Left renal cortex interstitium (tissue), 4 donors: ENCODE measurements at regions not wholly inside any gene's neighbourhood (a gene's known extent, or its start where the extent isn't known, plus 50 kb on each side); places are given as distances from the start of the nearest gene placed in this dataset.

Source experiments
- DNase-seq, 4 donors: peaks; one replicate each; pipeline ENCODE4 v3.0.0-alpha.2; 2013; ENCODE audit warnings: low read depth in 4 of 4, low spot score in 2 of 4, missing footprints in 1 of 4

DNA sequence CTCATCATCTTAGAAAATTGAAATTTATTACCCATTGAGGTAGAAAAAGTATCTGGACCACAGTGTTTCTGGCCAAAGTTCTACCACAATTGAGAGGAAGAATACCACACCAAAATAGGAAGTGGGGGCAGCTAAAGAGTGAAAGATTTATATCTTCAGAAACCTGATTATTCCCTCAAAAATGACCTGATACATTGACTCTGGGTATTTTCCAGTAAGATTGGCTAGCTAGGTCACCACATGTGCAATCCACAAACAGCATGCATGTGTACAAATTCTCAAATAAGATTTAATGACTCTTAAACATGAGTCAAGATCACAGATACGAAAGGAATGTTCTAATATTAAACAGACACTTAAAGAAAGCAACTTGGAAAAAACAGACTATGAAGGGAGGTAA is 1516.2 kb upstream of the PCDH20 start:
- DNase-seq: no peak

DNA sequence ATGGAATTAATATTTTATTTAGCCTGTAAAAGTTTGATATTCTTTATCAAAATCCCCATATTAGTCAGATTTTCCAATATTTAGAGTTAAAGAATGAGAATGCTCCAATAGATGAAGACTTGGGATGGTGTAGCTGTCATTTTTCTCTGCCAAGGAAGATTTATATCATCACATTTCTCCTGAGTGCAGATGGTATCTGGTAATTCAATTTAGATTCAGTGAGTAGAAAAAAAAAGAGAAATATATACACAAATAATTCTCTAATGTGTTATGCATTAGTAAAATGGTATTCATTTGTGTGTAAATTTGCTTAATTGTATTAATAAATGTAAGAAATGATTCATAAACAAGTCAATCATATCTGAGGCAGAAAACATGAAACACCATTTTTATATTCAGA is 1508.7 kb upstream of the PCDH20 start:
- DNase-seq: no peak

DNA sequence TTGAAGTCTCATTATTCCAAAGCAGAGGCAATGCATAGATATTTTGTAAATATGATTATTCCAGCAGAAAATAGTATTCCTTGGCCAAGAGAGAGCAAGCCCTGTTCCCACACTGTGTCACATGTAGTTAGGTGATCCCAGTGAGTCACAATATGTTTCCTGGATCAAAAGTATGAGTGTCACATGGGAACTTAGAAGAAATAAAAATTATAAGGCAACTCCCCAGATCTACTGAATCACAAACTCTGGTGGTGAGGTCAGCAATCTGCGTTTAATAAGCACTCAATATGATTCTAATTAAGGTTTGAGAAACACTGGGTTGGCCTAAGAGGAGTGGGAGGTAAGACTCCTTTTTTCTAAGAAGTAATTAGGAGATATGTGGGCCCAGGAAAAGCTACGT is 1504.5 kb upstream of the PCDH20 start:
- no peak for DNase-seq

DNA sequence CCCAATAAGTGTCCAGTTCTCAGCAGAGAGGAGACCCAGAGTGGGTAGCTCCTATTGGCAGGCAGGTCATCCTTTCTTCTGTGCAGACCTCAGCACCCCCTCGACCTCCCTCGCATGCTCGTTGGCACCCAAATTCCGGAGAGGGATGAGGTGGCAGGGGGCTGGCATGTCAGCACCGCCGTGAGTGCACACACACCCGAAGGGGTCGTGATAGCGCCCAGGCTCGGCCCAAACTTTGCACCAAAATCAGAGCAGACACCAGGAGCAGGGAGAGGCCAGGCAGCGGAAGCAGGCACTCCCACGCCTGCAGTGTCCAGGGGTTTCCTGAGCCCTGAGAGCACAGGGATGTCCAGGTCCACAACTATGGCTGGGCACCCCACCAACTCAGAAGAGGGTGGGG is 1503.8 kb upstream of the PCDH20 start:
- no peak for DNase-seq

DNA sequence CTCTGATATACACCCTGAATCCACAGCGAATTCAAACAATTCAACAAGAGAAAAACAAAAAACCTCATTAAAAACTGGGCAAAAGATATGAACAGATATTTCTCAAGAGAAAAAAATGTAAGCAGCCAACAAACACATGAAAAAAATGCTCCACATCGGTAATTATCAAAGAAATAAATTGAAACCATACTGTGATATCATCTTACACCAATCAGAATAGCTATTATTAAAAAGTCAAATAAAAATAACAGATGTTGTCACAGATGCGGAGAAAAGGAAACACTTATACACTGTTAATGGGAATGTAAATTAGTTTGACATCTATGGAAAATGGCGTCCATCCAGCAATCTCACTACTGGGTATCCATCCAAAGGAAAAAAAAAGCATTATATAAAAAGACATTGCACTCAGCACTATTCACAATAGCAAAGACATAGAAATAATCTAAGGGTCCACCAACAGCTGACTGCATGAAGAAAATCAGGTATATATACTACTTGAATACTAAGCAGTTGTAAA is 1495.0 kb upstream of the PCDH20 start:
- no peak for DNase-seq

DNA sequence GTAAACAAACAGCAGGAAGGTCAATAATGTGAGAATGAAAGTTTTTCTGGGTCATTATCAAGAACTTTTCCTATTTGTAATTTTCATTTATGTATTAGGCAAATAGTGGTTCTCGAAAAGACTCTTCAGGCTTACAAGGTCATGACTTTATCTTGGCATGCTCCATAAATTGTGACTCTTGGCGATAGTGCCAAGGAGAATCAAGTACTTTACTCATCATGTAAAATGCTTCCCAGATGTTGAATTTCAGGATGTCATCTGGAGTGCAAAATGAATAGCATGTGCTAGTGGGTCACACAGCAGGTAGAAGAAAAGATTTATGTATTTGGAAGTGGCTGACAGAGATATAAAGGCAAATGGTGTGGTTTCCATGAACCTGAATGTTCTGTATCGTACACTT is 1492.7 kb upstream of the PCDH20 start:
- no peak for DNase-seq

DNA sequence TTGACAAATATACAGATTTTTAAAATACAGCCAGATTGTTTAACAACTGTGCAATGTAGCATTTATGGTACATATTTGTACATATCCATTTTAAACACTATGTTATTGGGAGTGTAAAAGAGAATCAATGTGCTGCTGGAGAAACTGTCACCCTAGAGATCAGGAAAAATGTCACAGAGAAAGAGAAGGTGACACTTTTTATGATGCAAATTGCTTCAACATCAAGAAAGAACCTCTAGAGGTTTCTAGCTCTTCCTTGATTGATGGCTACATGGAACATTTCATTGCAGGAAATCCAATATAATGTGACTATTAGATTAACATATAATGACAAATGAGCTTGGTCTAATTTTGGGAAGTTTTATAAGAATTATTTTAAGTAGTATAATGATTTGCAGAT is 1491.2 kb upstream of the PCDH20 start:
- DNase-seq: no peak

DNA sequence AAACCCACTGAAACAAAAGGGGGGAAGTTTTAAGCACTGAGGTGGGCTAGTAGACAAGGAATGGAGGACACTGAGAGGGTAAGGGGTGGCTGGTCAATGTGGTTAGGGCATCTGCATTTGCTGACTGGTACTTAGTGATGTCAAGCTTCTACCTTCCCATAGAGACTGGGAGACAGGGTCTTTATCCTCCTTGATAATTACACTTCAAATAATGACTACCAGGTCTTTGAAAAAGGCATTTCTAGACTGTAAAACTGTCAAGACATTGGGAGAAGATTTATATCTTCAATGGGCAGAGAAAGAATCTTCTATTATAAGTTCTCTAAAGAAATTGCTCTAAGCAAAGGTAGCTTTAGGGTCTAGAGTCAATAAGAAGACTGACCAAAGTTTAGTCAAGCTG is 1490.8 kb upstream of the PCDH20 start:
- DNase-seq: no peak

DNA sequence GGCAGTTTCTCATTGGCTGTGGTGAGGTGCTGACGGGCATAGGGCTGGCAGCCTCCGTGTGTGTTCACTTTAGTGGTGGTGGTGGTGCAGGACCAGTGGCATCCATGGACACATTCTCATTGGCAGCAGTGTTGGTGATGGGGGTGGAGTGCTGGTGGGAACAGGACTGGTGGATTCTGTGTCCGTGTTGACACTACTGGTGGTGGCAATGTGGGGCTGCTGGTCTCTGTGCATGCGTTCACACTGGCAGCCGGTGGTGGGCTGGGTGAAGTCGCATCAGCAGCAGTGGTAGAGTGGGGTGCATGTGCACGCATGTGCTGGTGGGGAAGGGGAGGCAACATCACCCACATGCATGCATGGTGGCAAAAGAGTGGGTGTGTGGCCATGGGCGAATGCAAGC is 1471.4 kb upstream of the PCDH20 start:
- no peak for DNase-seq

DNA sequence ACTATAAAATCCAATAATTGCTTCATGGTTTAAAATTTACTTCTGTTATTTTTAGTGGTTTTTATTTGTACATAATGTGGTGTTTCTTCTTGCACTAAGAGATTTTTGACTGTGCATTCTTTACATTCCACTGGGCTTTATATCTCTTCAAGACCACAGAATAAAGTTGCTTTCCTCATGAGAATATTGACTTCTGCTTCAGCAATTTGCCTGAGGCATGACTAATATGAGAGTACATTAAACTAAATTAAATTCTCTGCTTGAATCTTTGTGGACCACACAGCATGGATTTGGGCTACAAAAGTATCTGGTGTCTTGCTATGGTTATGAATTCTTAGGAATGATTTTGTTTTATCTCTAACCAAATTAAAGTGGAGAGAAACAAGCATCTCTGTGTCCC is 1463.4 kb upstream of the PCDH20 start:
- DNase-seq: no peak

DNA sequence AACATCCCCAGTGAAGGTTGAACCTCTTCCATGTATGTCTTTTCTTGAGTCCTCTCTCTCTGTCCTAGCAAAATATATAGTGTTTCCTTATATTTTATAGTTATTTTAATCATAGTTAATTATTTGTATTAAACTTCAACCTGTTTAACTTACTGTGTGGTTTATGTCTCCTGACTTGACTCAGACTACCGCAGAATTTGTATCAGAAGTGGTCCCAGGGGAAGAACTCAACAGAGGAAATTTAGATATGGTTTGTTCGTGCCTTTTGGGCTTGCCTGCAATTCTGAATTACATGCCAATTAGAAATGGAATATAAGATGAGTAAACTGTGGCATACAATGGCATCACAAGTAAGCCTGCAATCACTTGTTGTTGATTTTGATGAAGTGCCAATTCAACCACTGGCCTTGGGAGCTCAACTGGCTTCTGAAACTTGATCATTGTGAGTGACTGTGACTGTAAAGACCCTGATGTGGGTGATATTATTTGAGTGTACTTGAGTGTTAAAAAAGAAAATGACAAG is 1459.5 kb upstream of the PCDH20 start:
- no peak for DNase-seq

DNA sequence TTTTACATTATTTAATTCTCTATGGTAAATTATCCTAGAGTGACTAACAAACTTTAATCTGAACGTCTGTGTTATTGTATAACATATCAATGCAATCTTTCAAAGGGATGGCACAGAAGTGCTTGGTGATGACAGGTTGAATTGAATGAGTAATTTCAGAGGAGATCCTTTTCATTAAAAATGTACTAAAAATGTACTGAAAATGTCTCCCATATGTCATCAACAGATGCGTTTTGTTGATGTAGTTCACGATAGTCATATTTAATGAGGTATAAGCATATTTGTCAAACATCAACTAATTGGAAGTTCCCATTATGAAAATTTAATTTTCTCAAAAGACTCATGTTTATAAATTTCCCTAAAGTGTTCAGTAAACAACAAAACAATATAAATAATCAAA is 1434.7 kb upstream of the PCDH20 start:
- DNase-seq: no peak

DNA sequence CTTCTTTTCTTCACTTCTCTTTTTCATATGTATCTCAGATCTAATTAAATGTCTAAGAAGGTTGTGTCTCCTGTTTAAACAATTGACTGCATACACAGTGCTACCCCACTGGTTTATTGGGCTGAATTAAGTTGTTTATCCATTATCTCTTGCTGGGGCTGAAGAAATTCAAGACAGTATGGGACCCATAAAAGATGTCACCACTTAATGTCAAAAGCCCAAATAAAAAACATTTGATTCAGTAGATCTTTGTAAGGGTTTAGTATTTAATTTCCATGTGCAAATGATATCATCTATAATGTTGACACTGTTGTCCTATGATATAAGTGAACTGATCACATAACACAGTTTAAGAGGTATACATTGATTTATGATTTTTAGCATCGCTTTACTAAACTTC is 1431.9 kb upstream of the PCDH20 start:
- no peak for DNase-seq

DNA sequence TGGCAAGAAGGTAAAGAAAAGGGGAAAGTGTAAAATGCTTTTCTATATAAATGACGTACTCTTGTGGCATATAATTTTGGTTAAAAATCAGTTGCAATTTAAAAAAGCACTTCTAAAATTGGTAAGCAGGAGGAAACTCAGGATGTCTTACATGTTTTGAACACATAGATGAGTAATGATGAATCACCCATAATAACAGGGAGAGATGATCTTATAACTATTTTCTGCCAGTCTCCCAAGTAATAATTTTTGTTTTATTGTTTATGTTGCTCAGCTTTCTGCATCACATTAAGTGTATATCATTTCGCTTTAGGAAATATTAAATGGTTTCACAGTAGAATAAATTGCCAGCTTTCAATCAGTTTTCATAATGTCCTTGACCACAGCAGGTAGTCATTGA is 1430.7 kb upstream of the PCDH20 start:
- no peak for DNase-seq

DNA sequence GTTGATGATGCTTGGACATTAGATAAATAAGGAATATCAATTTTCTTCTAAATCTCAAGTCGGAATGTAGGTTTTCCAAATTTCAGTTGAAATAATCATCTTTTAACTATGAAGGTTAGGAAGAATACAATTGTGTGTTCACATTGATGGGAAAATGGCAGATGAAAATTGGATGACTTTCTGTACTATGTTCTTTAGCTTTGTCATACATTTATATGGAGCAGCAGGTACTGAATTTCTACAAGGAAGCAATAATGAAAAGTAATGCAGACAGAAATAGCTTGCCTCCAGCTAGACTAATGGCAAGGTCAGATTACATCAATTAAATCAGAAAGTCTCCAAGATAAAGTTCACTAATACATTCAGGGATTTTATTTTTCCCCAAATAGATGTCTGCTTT is 1423.7 kb upstream of the PCDH20 start:
- no peak for DNase-seq

DNA sequence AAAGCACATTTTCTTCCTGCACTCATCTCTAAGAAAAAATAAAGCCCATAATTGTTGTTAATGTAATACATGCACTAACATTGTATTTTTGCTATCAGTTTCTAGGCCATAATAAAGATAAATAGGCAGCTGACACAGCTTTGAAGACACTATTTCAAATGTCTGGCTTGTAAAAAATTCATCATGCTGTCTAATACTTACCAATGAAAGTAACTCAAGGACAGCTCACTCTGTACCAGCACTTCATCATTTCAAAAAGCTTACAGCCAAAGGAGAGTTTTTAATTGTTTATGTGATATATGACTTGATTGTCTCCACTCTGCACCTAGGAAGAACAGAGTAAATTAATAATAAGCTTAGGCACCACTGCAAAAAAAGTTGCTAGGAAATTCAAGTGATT is 1423.3 kb upstream of the PCDH20 start:
- no peak for DNase-seq

DNA sequence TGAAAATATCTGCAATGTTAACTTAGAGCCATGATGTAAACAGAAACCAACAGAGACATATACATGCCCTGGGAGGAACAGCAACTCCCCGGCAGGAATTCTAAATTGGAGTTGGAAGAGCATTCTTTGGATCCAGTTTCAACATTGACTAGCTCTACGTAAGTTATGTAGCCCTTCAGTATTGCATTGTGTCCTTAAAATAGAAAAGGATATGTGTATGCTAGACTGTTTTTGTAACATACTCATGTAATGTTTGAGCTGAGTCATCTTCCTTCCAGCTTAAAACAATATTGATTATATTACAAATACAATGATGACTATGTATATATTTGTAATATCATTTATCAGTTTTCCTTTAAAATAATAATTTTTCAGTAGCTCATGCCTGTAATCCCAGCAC is 1422.2 kb upstream of the PCDH20 start:
- DNase-seq: no peak

DNA sequence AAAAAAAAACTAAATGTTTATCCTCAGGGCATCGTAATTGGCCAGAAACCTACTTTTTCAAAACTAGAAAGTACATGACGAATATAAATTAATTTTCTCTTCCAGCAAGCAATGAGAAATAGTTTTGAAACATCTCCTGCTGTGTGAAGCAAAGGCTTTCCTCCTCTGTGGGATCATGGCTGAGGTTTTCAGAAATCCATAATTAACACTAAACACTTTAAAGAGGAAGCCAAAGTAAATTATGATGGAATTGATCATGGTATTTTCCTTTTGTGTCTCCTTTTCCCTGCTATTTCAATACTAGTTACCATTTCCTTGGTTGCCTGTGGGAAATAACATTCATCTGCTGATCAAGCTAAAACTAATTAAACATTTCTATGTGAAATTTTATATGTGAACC is 1413.8 kb upstream of the PCDH20 start:
- DNase-seq: no peak

DNA sequence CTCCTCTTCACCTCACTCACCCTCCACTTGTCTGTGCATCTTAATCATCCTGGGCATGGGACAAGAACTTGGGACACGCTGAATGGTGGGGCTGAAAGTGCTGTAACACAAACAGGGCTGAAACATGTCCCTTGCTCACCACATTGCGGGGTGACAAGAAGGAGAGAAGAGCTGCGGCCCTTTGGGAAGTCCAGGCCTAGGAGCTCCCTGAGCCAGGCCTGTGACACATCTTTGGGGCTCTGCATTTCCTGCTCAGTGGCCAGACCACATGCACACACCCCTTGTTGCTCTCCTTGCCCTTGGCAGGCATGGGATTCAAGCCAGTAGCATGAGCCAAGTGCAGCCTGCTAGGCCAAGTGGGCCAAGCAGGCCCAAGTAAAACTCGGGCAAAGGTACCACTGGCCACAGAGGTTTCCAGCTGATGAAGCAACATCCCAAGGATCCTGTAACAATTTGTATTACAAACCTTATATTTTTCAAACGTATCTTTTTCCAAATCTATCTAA is 1384.3 kb upstream of the PCDH20 start:
- DNase-seq: no peak

DNA sequence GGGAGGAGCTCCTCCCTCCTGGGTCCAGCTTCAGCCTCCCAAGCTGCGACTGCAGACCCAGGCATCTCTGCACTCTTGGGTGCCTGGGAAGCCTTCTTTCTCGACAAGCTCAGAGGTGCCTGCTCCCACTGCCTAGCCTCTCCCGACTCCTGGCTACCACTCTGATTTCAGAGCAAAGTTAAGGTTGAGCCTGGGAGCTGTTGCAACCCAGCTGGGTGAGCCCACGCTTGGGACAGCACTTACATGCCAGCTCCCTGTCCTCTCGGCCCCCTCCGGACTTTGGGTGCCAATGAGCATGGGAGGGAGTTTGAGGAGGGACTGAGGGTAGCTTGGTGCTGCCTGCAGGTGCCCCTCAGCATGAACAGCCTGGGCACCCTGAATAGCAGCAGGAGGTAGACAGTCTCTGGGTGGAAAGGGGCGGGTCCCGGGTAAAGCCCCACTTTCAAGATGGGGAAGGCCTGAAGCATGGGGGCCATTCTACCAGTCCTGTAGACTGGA is 1383.4 kb upstream of the PCDH20 start:
- DNase-seq: no peak

DNA sequence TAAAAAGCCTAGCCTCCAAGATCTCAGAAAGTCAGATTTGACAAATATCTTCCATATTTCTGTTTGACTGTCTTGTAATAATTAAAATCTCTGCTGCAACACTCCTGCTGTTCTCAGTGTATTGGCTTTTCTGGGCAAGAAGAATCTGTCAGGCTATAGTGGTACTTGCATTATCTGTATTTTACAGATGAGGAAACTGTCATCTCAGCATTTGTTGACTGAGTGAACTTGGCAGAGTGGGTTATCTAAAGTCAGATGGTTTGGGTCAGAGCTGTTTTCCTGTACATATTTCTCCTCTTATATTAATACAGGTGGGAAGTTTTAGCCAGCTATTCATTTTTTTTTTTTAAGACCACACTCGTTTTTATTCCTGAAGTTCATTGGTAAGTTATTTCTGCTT is 1378.2 kb upstream of the PCDH20 start:
- no peak for DNase-seq

DNA sequence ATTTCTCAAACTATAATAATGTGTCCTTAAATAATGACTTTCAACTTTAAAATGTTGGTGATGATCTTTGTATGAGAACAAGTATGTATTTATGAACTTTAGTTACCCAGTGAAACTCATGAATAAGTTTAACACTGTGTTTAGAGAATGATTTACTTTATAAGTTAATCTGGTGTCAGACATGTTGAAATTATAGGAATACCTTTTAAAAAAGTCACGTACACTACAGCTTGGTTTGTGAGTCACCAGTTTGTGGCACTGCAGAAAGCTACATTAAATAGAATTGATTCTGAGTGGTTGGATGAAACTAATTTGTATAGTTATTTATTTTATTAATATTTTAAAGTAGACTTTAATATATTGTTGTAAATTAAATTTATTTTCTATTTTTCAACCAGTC is 1366.2 kb upstream of the PCDH20 start:
- no peak for DNase-seq

DNA sequence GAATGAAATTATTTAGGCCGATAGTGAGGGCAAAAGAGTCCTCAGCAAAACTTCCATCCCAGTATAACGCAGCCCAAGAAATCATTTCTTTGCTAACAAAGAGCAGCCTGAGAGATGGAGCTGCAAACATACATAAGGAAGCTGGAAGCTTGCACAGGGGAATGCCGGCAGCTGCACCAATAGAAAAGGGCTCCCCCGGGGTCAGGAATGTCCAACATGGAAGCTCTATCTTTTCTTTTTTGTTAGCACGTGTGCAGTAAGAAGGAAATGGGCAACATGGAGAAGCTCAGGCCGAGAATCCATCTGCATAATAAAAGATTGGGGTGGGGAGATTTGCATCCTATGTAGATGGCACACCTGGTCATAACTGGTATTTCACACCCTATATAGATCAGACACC is 1363.5 kb upstream of the PCDH20 start:
- no peak for DNase-seq
